T-helper 17 cell (primary cell): ENCODE measurements at regions not wholly inside any gene's neighbourhood (a gene's known extent, or its start where the extent isn't known, plus 50 kb on each side); places are given as distances from the start of the nearest gene placed in this dataset.

Experiments used
- ATAC-seq: fragments of 150-1000 bp; cut with Tn5 transposase; 2 replicates; pipeline ENCODE4 v1.10.0; 2021; ENCODE audit warnings: mild to moderate bottlenecking, moderate library complexity
- DNase-seq, 3 donors: peaks; one replicate each; pipeline versions ENCODE4 v3.0.0 to v3.0.0-alpha.2; 2020 to 2021
- H3K9me3 ChIP-seq: one replicate; pipeline ENCODE4 v1.7.0; 2013; ENCODE audit warnings: low read length, mild to moderate bottlenecking; ENCODE audit not compliant: control insufficient read depth, poor library complexity, severe bottlenecking
- H3K27ac Mint-ChIP-seq: one replicate; pipeline ENCODE4 v1.8.0; 2022; ENCODE audit warnings: mild to moderate bottlenecking, moderate library complexity, mixed read lengths
- H3K27me3 Mint-ChIP-seq: one replicate; pipeline ENCODE4 v1.8.0; 2022; ENCODE audit warnings: mixed read lengths
- H3K36me3 Mint-ChIP-seq: one replicate; pipeline ENCODE4 v1.8.0; 2022; ENCODE audit warnings: low read depth, mixed read lengths
- H3K4me1 Mint-ChIP-seq: one replicate; pipeline ENCODE4 v1.8.0; 2022; ENCODE audit warnings: mild to moderate bottlenecking, mixed read lengths
- H3K4me3 Mint-ChIP-seq: one replicate; pipeline ENCODE4 v1.8.0; 2022; ENCODE audit warnings: mild to moderate bottlenecking, moderate library complexity, mixed read lengths

DNA sequence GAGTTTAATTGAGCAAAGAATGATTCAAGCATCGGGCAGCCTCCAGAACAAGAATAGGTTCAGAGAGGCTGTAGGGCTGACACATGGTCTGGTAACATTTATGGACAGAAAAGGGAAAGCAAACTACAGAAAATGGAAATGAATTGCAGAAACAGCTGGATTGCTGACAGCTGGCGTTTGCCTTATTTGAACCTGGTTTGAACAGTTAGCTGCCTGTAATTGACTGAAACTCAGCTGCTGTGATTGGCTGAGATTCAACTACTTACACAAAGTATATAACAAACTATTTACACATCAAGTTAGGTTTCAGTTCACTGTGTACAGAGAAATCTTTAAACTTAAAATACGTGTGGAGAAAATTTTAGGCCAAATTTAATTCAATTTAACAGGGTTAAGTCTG lies 441.7 kb downstream of the PRELID2 start:
- DNase-seq (no peak), ATAC-seq (no peak)
- Mint-ChIP-seq H3K27ac (no peak overlapping the region), H3K27me3 (no peaks in the 10 kb centered on the region), H3K36me3 (no peaks in the 10 kb centered on the region), H3K4me3 (no peak overlapping the region), H3K4me1 (no peaks in the 10 kb centered on the region)
- no peaks in the 10 kb centered on the region for H3K9me3 ChIP-seq

DNA sequence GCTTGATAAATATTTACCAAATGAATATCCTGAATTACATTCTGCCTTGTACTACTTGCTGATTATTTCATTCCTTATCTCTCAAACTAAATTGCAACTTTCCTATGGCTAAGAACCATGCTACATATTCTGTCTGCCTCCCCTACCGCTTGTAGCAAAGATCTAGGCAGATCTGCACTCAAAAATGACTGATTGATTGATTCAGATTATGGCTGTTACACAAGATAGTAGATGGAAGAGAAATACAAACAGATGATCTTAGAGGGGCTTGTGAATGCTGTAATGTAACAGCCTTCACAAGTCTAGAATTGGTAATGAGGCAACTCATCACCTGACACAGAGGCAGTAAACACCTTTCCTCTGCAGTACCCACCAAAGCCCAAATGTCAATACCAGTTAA lies 446.1 kb downstream of the PRELID2 start:
- H3K27ac Mint-ChIP-seq = no peak overlapping the region
- no peaks in the 10 kb centered on the region for H3K27me3 Mint-ChIP-seq
- no peak for DNase-seq
- ATAC-seq = no peak
- H3K4me1 Mint-ChIP-seq = no peaks in the 10 kb centered on the region
- no peaks in the 10 kb centered on the region for H3K36me3 Mint-ChIP-seq
- no peak overlapping the region for H3K4me3 Mint-ChIP-seq
- H3K9me3 ChIP-seq = no peaks in the 10 kb centered on the region

DNA sequence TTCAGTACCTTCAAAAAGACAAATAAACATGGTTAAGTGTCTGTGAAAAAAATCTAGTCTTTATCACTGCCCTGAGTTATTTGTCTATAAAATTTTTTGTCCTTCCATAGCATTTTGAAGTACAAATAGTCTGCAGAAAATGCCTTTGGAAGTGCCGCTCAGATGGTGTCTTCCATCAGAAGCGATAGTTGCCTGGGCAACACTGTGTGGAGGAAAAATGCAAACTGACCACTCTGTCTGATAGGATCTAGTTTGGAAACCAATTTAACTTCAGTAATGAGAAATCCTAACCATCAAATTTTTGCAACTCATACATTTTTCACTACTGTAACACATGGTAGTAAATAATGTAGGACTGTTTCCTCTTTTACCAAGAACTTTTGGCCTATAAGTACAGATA lies 449.9 kb downstream of the PRELID2 start:
- Mint-ChIP-seq H3K27ac (no peak overlapping the region), H3K36me3 (no peaks in the 10 kb centered on the region), H3K4me1 (no peaks in the 10 kb centered on the region), H3K4me3 (no peak overlapping the region), H3K27me3 (no peaks in the 10 kb centered on the region)
- DNase-seq (no peak), ATAC-seq (no peak)
- no peaks in the 10 kb centered on the region for H3K9me3 ChIP-seq

DNA sequence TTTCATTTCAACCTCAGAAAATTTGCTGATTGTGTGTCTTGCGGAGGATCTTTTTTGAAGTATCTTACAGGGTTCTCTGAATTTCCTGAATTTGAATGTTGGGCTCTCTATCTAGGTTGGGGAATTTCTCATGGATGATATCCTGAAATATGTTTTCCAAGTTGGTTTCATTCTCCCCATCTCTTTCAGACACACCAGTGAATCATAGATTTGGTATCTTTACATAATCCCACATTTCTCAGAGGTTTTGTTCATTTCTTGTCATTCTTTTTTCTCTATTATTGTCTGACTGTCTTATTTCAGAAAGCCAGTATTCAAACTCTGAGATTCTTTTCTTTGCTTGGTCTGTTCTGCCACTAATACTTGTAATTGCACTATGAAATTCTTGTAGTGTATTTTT lies 456.9 kb downstream of the PRELID2 start:
- Mint-ChIP-seq H3K4me3 (no peak overlapping the region), H3K4me1 (no peaks in the 10 kb centered on the region), H3K36me3 (no peaks in the 10 kb centered on the region), H3K27me3 (no peaks in the 10 kb centered on the region), H3K27ac (no peak overlapping the region)
- ATAC-seq = no peak
- no peak for DNase-seq
- no peaks in the 10 kb centered on the region for H3K9me3 ChIP-seq

DNA sequence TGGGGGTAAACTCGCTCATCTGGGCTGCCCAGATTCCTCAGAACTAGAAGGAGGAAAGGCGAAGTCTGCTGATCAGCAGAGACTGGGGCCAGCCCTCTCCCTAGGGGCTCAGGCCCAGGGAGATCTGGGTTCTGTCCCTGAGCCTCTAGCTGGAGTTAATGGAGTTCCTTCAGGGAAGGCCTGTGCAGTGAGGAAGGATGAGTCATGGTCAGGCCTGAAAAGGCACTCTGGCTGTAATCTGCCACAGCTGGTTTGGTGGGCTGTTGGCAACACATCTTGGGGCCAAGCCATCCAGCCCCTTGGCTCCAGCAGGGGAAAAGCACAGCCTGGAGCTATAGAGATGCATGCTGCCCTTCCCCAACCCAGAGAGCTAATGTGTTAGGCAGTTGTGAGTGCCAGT lies 459.6 kb downstream of the PRELID2 start:
- ATAC-seq (no peak), DNase-seq (no peak)
- H3K27me3 Mint-ChIP-seq = no peaks in the 10 kb centered on the region
- H3K27ac Mint-ChIP-seq = no peak overlapping the region
- no peaks in the 10 kb centered on the region for H3K36me3 Mint-ChIP-seq
- H3K4me1 Mint-ChIP-seq = no peaks in the 10 kb centered on the region
- no peak overlapping the region for H3K4me3 Mint-ChIP-seq
- no peaks in the 10 kb centered on the region for H3K9me3 ChIP-seq

DNA sequence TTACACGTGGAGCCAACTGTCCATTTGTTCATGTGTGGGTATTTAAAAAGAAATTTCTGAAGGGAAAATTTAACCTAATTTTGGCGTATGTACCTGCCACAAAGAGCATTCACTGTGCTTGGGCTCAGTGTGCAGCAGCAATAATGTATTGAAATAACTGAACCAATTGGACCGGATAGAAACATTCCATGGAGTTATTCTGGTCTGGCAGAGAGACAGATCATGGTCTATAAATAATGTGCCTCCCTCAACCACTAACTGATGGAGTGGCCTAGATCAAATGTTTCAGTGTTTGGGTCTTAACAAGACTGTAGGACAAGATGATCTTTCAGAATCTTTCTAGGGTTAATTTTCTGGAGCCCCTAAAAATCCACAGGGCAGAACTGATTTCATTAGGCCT lies 469.7 kb downstream of the PRELID2 start:
- H3K9me3 ChIP-seq = no peaks in the 10 kb centered on the region
- H3K4me3 Mint-ChIP-seq = no peak overlapping the region
- no peak overlapping the region for H3K27ac Mint-ChIP-seq
- H3K36me3 Mint-ChIP-seq = no peaks in the 10 kb centered on the region
- DNase-seq (no peak), ATAC-seq (no peak)
- no peaks in the 10 kb centered on the region for H3K4me1 Mint-ChIP-seq
- H3K27me3 Mint-ChIP-seq = no peaks in the 10 kb centered on the region

DNA sequence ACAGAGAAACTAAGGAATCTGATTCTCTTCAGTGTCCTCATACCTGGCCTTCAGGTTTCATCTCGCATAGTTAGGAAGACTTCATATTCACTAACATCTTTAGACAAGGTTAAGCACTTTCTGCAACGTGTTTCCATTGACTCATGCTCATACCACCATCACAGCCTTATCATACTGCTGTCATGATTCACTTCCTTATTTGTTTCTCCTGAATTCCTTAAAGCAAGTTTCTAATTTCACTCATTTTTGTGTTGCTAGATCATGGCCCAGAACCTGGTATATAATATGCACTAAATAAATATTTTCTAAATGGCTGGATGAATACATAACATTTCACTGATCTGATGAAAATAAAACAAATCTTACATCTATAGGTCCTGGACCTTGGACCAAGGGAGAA lies 472.9 kb downstream of the PRELID2 start:
- Mint-ChIP-seq H3K4me3 (no peak overlapping the region), H3K27ac (no peak overlapping the region), H3K36me3 (no peaks in the 10 kb centered on the region), H3K27me3 (no peaks in the 10 kb centered on the region), H3K4me1 (no peaks in the 10 kb centered on the region)
- no peak for DNase-seq
- H3K9me3 ChIP-seq = no peaks in the 10 kb centered on the region
- ATAC-seq = no peak

DNA sequence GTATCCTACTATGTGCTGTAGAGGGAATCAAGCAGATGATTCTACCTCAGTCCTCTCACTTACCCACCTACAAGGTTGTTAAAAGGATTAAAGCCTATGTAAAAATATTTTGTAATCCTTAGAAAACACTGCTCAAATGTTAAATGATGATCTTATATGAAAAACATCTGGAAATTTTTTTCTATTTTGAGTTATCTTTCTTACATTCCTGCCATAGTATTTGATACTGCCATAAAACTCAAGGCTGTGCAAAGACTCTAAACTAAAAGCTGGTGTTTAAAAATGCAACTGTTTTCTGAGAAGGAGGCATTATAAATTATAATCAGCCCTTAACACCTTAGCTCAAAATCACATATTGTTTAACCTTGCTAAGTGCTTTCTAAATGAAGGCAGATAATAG lies 474.2 kb downstream of the PRELID2 start:
- Mint-ChIP-seq H3K27ac (no peak overlapping the region), H3K27me3 (no peaks in the 10 kb centered on the region), H3K36me3 (no peaks in the 10 kb centered on the region), H3K4me3 (no peak overlapping the region), H3K4me1 (no peaks in the 10 kb centered on the region)
- no peak for DNase-seq
- ATAC-seq = no peak
- H3K9me3 ChIP-seq = no peaks in the 10 kb centered on the region

DNA sequence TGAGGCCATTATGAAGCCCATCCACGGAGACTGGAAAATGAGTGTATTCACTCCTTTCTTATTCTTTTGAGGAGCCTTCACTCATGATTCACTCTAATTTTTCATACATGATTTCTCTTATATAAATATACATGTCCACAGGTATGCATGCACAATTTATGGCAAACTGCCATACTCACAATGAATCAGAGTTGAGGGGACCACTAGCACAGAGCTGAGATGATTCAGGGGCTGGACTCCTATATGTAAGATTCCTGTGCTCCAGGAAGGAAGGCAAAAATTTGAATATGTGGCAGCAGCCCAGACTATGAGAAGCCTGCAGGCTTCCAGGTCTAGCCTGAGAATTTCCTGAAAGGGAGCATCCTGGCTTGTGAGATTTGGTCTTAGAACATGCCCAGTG lies 484.6 kb downstream of the PRELID2 start:
- no peaks in the 10 kb centered on the region for H3K27me3 Mint-ChIP-seq
- H3K4me1 Mint-ChIP-seq = no peaks in the 10 kb centered on the region
- H3K4me3 Mint-ChIP-seq = no peak overlapping the region
- DNase-seq (no peak), ATAC-seq (no peak)
- no peak overlapping the region for H3K27ac Mint-ChIP-seq
- no peaks in the 10 kb centered on the region for H3K36me3 Mint-ChIP-seq
- H3K9me3 ChIP-seq = no peaks in the 10 kb centered on the region

DNA sequence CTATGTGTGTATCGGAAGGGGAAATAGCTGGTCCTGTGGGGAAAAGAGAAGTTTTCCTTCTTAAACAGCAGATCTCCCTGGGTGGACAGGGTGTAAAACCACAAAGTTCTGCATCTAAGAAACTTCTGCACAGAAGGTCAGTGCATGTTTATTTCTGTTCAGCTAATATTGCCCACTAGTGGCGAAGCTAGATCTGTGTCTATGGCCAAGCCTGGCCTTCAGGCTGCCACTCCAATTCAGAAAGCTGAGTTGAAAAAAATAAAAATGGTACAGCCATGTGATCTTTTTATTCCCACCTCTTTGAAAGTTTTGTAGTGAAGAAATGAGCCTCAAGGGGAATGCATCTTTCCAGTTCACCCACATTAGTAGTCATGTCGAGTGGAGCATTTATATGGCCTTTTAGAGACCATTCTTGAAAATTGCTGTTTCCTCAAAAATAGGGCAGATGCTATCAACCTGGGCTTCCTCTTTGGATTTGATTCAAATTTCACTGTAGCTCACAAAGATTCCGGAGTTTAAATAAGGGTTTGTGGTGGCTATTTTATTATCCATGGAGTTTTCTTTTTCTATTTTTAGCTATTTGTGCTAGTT lies 488.0 kb downstream of the PRELID2 start:
- Mint-ChIP-seq H3K27me3 (no peaks in the 10 kb centered on the region), H3K36me3 (no peaks in the 10 kb centered on the region), H3K4me1 (no peaks in the 10 kb centered on the region), H3K4me3 (no peak overlapping the region), H3K27ac (no peak overlapping the region)
- DNase-seq = no peak
- no peaks in the 10 kb centered on the region for H3K9me3 ChIP-seq
- no peak for ATAC-seq

DNA sequence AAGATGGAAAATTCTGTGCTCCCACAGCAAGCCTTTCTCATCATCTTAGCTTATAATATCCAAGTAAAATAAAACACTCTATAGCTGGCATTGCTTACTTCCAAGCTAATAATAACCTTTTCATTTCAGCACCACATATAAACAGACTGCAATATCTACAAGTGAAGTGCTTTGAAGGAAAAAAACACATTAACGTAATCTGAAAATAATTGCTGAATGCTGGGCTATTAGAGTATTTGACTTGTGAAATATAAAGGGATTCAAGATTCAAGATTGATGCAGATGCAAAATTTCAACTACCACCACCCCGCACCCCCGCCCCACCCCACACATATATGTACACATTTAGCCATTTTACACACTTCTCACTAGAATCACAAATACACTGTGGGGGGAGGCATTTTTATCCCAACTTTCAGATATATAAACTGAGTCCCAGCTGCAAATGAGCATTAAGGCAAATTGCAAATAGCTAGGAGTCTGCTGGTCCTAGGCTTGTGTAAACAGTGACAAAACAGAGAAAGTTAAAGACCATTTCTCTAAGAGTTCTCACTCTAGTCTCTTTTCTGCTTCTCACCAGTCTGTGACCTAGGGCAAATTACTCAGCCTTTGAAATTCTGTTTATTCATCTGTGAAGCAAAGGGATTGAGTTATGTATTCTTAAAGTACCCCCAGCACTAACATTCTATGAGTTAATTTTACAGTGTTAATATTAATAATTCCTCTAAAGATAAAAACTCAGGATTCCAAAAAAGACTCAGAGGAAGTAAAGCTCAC lies 489.4 kb downstream of the PRELID2 start:
- DNase-seq (no peak), ATAC-seq (no peak)
- no peaks in the 10 kb centered on the region for H3K9me3 ChIP-seq
- Mint-ChIP-seq H3K27ac (no peak overlapping the region), H3K36me3 (no peaks in the 10 kb centered on the region), H3K4me3 (no peak overlapping the region), H3K4me1 (no peaks in the 10 kb centered on the region), H3K27me3 (no peaks in the 10 kb centered on the region)

DNA sequence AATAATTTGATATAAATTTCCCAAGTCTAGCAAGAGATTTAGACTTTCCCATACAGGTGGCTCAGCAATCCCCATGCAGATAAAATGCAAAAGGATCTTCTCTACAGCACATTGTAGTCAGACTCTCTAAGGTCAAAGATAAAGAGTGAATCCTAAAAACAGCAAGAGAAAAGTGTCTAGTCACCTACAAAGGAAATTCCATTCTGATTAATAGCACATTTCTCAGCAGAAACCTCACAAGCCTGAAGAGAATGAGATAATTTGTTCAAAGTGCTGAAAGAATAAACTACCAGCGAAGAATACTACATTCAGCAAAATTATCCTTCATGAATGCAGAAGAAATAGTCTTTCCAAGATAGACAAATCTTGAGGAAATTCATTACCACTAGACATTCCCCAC lies 493.3 kb downstream of the PRELID2 start:
- H3K9me3 ChIP-seq = no peaks in the 10 kb centered on the region
- DNase-seq = no peak
- no peaks in the 10 kb centered on the region for H3K4me1 Mint-ChIP-seq
- no peak overlapping the region for H3K4me3 Mint-ChIP-seq
- no peaks in the 10 kb centered on the region for H3K27me3 Mint-ChIP-seq
- no peak for ATAC-seq
- H3K36me3 Mint-ChIP-seq = no peaks in the 10 kb centered on the region
- H3K27ac Mint-ChIP-seq = no peak overlapping the region

DNA sequence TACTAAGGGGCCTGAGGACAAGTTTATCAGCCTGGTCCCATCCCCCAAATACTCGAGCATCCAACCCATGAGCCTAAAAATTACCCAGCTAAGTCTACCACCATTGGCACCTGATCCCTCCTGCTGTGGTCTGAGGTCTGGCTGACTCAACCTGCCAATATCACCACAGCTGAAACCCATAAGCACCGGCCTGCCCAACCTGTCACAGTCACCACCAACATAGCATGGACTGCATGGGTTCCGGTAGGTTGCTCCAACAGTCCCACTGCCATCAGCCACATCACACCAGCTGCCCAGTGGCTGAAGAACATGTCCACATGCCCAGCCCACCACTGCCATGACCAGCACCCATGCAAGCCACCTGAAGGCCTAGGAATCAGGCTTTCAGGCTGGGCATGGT lies 495.0 kb downstream of the PRELID2 start:
- Mint-ChIP-seq H3K4me1 (no peaks in the 10 kb centered on the region), H3K27ac (no peak overlapping the region), H3K27me3 (no peaks in the 10 kb centered on the region), H3K4me3 (no peak overlapping the region), H3K36me3 (no peaks in the 10 kb centered on the region)
- ATAC-seq = no peak
- no peak for DNase-seq
- no peaks in the 10 kb centered on the region for H3K9me3 ChIP-seq

DNA sequence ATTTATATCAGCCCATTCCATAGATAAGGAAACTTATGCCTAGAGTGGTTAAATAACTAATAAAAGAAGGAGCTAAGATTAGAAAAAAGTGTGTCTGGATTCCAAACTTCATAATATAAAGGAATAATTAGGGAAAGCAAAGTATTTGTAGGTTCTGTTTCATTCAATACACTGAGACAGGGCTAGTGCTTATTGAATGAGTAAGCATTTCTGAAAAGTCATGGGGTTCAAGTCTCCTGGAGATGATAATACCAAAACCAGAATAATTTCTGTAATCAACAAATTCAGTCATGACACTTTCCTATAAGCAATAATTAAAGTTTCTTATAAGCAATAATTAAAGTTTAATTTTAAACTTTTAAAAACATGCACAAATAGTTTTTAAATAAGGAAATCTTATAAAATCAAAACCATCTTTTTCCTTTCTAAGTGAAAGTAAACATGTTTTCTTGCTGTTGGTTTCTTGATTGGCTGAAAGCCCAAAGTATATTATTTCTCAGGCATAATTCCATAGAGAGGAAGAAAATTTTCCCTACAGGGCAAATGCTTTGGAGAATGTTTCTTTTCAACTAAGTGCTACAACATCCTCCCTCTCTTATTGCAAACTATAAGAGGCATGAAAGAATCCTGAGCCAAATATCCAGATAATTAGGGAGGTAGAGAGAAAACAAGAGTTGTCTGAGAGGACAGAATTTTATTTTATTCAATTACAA lies 510.2 kb downstream of the PRELID2 start:
- H3K27me3 Mint-ChIP-seq = no peaks in the 10 kb centered on the region
- no peak for DNase-seq
- H3K9me3 ChIP-seq = no peaks in the 10 kb centered on the region
- no peak overlapping the region for H3K4me3 Mint-ChIP-seq
- no peak overlapping the region for H3K27ac Mint-ChIP-seq
- no peaks in the 10 kb centered on the region for H3K36me3 Mint-ChIP-seq
- no peak for ATAC-seq
- H3K4me1 Mint-ChIP-seq = no peaks in the 10 kb centered on the region
